ENCODE measurements at regions not wholly inside any gene's neighbourhood (a gene's known extent, or its start where the extent isn't known, plus 50 kb on each side); places are given as distances from the start of the nearest gene placed in this dataset.
A peak's percentile ranks its signal among the peaks of the same experiment; 100 is the strongest.

GRCh38 chr3:69568951-69569350 lies 170.3 kb upstream of the MITF start:
- no peak for DNase-seq (ENCODE audit: low spot score)

- DNase-seq (ENCODE audit: low spot score): no peak
Observed at GRCh38 chr3:69568458-69568857, 170.8 kb upstream of the MITF start.

GRCh38 chr3:69567710-69568052 lies 171.6 kb upstream of the MITF start:
- DNase-seq (ENCODE audit: low spot score): no peak

GRCh38 chr3:69567023-69567709 lies 172.1 kb upstream of the MITF start:
- DNase-seq (ENCODE audit: low spot score): no peak

GRCh38 chr3:69566275-69566674 lies 173.0 kb upstream of the MITF start:
- no peak for DNase-seq (ENCODE audit: low spot score)

- DNase-seq (ENCODE audit: low spot score): no peak
Observed at GRCh38 chr3:69565316-69565715, 173.9 kb upstream of the MITF start.

- DNase-seq (ENCODE audit: low spot score): no peak
Observed at GRCh38 chr3:69563981-69564380, 175.3 kb upstream of the MITF start.

- no peak for DNase-seq (ENCODE audit: low spot score)
Observed at GRCh38 chr3:69563151-69563550, 176.1 kb upstream of the MITF start.

GRCh38 chr3:69562020-69562419 lies 176.1 kb upstream of the FRMD4B start:
- no peak for DNase-seq (ENCODE audit: low spot score)

- DNase-seq (ENCODE audit: low spot score): no peak
Observed at GRCh38 chr3:69560818-69561217, 174.9 kb upstream of the FRMD4B start.

- DNase-seq (ENCODE audit: low spot score): no peak
Observed at GRCh38 chr3:69560116-69560515, 174.2 kb upstream of the FRMD4B start.

GRCh38 chr3:69558912-69559311 lies 173.0 kb upstream of the FRMD4B start:
- DNase-seq (ENCODE audit: low spot score): no peak

- DNase-seq (ENCODE audit: low spot score): no peak
Observed at GRCh38 chr3:69554576-69554975, 168.7 kb upstream of the FRMD4B start.

GRCh38 chr3:69553888-69554287 lies 168.0 kb upstream of the FRMD4B start:
- DNase-seq (ENCODE audit: low spot score): no peak

- no peak for DNase-seq (ENCODE audit: low spot score)
Observed at GRCh38 chr3:69547461-69547880, 161.6 kb upstream of the FRMD4B start.

- DNase-seq (ENCODE audit: low spot score): no peak
Observed at GRCh38 chr3:69542805-69543429, 157.0 kb upstream of the FRMD4B start.

GRCh38 chr3:69542089-69542804 lies 156.4 kb upstream of the FRMD4B start:
- DNase-seq (ENCODE audit: low spot score): no peak

GRCh38 chr3:69541711-69542088 lies 155.8 kb upstream of the FRMD4B start:
- peak; percentile 12 for DNase-seq (ENCODE audit: low spot score)

GRCh38 chr3:69540706-69541581 lies 155.1 kb upstream of the FRMD4B start:
- DNase-seq (ENCODE audit: low spot score): peak; percentile 9

GRCh38 chr3:69539134-69539533 lies 153.2 kb upstream of the FRMD4B start:
- no peak for DNase-seq (ENCODE audit: low spot score)

- DNase-seq (ENCODE audit: low spot score): no peak
Observed at GRCh38 chr3:69538281-69538680, 152.4 kb upstream of the FRMD4B start.

GRCh38 chr3:69536306-69537020 lies 150.6 kb upstream of the FRMD4B start:
- no peak for DNase-seq (ENCODE audit: low spot score)

Measured in kidney tubule cell (primary cell).